Heart right ventricle (tissue), 16 donors: ENCODE measurements at regions not wholly inside any gene's neighbourhood (a gene's known extent, or its start where the extent isn't known, plus 50 kb on each side); places are given as distances from the start of the nearest gene placed in this dataset.

Experiments used
- ATAC-seq, 8 donors: fragments of 200-7000 bp; cut with Tn5 transposase; one replicate each; pipeline ENCODE4 v1.9.1; 2020; ENCODE audit warnings: mild to moderate bottlenecking in 8 of 8, moderate library complexity in 8 of 8, moderate number of reproducible peaks in 1 of 8
- DNase-seq, 2 donors: peaks; one replicate each; pipeline ENCODE4 v3.0.0-alpha.2; 2020
- H3K27ac ChIP-seq, 10 donors: fragments of 200-600 bp; sonication (generic) in 2 of 10; one replicate each; pipeline versions ENCODE4 v1.5.0 to v1.8.0; 2020 to 2022; ENCODE audit warnings: mild to moderate bottlenecking in 3 of 10
- H3K27me3 ChIP-seq, 7 donors: fragments of 200-600 bp; one replicate each; pipeline ENCODE4 v1.8.0; 2021 to 2022; ENCODE audit warnings: mild to moderate bottlenecking in 2 of 7
- H3K36me3 ChIP-seq, 9 donors: fragments of 200-600 bp; sonication (generic) in 1 of 9; one replicate each; pipeline versions ENCODE4 v1.5.0 to v1.8.0; 2020 to 2022; ENCODE audit warnings: mild to moderate bottlenecking in 2 of 9
- H3K4me1 ChIP-seq, 9 donors: fragments of 200-600 bp; sonication (generic) in 1 of 9; one replicate each; pipeline versions ENCODE4 v1.5.0 to v1.8.0; 2020 to 2022; ENCODE audit warnings: mild to moderate bottlenecking in 4 of 9
- H3K4me3 ChIP-seq, 10 donors: fragments of 200-600 bp; sonication (generic) in 2 of 10; one replicate each; pipeline versions ENCODE4 v1.5.0 to v1.8.0; 2020 to 2022; ENCODE audit warnings: mild to moderate bottlenecking in 7 of 10, moderate library complexity in 2 of 10
- H3K9me3 ChIP-seq, 11 donors: fragments of 200-600 bp in 10 of 11; sonication (generic) in 2 of 11; one replicate each; pipeline versions ENCODE4 v1.5.0 to v1.8.0; 2013 to 2022; ENCODE audit warnings: mild to moderate bottlenecking in 2 of 11, control low read depth in 1 of 11, moderate library complexity in 1 of 11
- WGBS, 2 donors: extraction: QIAGEN DNeasy Blood & Tissue Kit; methylation state at CpG; one replicate each; pipeline ENCODE4 v1.1.7; 2013; ENCODE audit warnings: inconsistent platforms in 1 of 2; 5-methylcytosine and 5-hydroxymethylcytosine counted together
- intact Hi-C, 10 donors: fragments of 100-400 bp; cut with DNase I; formaldehyde crosslinking; loops; one replicate each; pipeline versions ENCODE4 v1.11.1 to v1.14.2; 2022
- TF ChIP-seq, protein P1 (sequence below), 9 donors: fragments of 200-600 bp; sonication (generic) in 2 of 9; IDR thresholded peaks; one replicate each; pipeline versions ENCODE4 v1.5.0 to v1.8.0; 2021 to 2022; ENCODE audit warnings: antibody characterized with exemption in 9 of 9, mild to moderate bottlenecking in 5 of 9, moderate library complexity in 1 of 9
- donor health status: Arrhythmogenic right ventricular cardiomyopathy.
- donor health status: ischemic (EF 13 %, LVEDD 7.1; RV severe dilation, severe dysfunction).
- donor health status: healthy with polysubstance abuse.
- donor health status: DM: no; HTN: yes; CAD: no.
- donor health status: DM: no; HTN: no; CAD: no.
- donor health status: ischemic (EF 25% LVEDD 6.9; RV normal size, moderate dysfunction).
- donor health status: ischemic (EF 25% LVEDD 5.7; RV mildly dilated, moderate dysfunction).
- donor health status: healthy.
- donor health status: DM: yes; HTN: yes; CAD: no.
- donor health status: Ischemic cardiomyopathy.
- donor health status: ischemic (EF 35%, LVEDD 5.7; RV mildly dilated, moderate dysfunction).
- donor health status: nonischemic (EF 11% LVEDD 7.7; RV severe dilation, severe dysfunction).
- donor health status: DM: yes; HTN: yes; CAD: no.
- donor health status: PGD.
- donor health status: ischemic (EF 29% LVEDD 5.4; RV normal size, mild dysfunction).
- donor health status: nonischemic (EF 23%, LVEDD 6.1; RV moderate dilation, normal function).

DNA sequence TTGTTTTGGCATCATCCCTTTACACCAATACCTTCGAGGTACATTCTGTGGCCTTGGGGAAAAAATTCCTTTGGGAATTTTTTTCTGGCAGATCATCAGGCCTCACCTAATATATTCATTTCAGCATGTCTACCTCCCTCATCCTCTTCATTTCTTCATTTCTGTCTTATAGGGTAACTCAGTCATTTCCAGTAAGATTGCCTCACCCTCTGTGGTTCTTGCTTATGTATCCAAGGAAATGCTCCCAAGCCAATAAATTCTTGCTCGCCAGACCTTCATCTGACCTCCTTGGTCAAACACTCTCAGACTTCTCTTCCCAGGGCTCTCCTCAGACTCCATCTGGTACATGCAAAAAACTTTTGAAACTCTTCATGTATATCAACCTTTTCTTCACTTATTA, 265.6 kb downstream of the TMX3 start:
- H3K4me1 ChIP-seq, result no peaks in the 10 kb centered on the region
- H3K9me3 ChIP-seq, result peaks cover 0 to 10% (median 0%) of the 10 kb centered on the region in 11 donors
- peak overlapping the region in 1 of 10 donors; percentile 48 for H3K27ac ChIP-seq
- H3K4me3 ChIP-seq, result no peak overlapping the region
- no peaks in the 10 kb centered on the region for H3K27me3 ChIP-seq
- peak in 1 of 8 donors; percentile 51 for ATAC-seq
- 76 to 85% methylated on average over 2 of the region's 2 CpGs for WGBS, 2 donors
- intact Hi-C loops, result no loop called here
- H3K36me3 ChIP-seq, result no peaks in the 10 kb centered on the region
- no peak for DNase-seq
- TF ChIP-seq, protein P1, sequence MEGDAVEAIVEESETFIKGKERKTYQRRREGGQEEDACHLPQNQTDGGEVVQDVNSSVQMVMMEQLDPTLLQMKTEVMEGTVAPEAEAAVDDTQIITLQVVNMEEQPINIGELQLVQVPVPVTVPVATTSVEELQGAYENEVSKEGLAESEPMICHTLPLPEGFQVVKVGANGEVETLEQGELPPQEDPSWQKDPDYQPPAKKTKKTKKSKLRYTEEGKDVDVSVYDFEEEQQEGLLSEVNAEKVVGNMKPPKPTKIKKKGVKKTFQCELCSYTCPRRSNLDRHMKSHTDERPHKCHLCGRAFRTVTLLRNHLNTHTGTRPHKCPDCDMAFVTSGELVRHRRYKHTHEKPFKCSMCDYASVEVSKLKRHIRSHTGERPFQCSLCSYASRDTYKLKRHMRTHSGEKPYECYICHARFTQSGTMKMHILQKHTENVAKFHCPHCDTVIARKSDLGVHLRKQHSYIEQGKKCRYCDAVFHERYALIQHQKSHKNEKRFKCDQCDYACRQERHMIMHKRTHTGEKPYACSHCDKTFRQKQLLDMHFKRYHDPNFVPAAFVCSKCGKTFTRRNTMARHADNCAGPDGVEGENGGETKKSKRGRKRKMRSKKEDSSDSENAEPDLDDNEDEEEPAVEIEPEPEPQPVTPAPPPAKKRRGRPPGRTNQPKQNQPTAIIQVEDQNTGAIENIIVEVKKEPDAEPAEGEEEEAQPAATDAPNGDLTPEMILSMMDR (IDR thresholded peaks at IDR 0.05), result no peak

DNA sequence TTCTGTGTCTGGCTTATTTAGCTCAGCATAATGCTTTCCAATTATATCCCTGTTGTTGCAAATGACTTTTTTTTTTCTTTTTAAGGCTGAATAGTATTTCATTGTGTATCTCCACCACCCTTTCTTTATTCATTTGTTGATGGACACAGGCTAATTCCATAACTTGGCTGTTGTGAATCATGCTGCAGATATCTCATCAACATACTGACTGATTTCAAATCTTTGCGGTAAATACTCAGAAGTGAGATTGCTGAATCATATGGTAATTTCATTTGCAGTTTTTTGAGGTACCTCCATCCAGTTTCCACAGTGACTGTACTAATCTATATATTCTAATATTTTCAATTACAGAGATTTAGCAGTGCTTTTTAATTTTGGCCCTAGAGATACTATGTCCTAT, 266.2 kb downstream of the TMX3 start:
- no peaks in the 10 kb centered on the region for H3K4me1 ChIP-seq
- no peak for DNase-seq
- H3K4me3 ChIP-seq, result no peak overlapping the region
- ATAC-seq, result no peak
- H3K27ac ChIP-seq, result peak overlapping the region in 1 of 10 donors; percentile 48
- no peaks in the 10 kb centered on the region for H3K36me3 ChIP-seq
- no peaks in the 10 kb centered on the region for H3K27me3 ChIP-seq
- 94% methylated on average over 1 of the region's 1 CpG for WGBS, 2 donors
- intact Hi-C loops, result no loop called here
- H3K9me3 ChIP-seq, result peaks cover 0 to 6% (median 0%) of the 10 kb centered on the region in 11 donors
- TF ChIP-seq, protein P1 (IDR thresholded peaks at IDR 0.05), result no peak

DNA sequence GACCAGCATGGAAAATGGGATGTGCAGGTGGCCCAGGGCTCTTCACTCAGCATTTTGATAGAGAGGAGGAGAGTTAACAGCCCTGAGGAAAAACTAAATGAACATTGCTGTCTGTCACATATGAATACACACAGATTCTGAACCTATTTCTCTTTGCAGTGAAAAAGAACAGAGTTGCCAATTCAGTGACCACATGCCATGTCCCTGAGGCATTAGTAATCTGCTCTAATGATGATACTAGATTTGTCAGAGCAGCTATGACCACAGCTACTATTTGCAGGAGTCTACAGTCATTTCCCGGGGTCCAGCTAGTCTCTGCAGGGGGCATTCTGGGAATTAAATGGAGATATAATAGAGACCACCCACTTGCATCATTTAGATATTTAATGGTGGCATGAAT, 267.6 kb downstream of the TMX3 start:
- Histone ChIP-seq H3K9me3 (no peaks in the 10 kb centered on the region), H3K4me1 (no peaks in the 10 kb centered on the region), H3K36me3 (no peaks in the 10 kb centered on the region), H3K27me3 (no peaks in the 10 kb centered on the region), H3K4me3 (no peak overlapping the region), H3K27ac (no peak overlapping the region)
- TF ChIP-seq, protein P1 (IDR thresholded peaks at IDR 0.05), result no peak
- no peak for ATAC-seq
- DNase-seq, result no peak
- intact Hi-C loops, result no loop called here
- WGBS, 2 donors, result 65 to 74% methylated on average over 1 of the region's 1 CpG

DNA sequence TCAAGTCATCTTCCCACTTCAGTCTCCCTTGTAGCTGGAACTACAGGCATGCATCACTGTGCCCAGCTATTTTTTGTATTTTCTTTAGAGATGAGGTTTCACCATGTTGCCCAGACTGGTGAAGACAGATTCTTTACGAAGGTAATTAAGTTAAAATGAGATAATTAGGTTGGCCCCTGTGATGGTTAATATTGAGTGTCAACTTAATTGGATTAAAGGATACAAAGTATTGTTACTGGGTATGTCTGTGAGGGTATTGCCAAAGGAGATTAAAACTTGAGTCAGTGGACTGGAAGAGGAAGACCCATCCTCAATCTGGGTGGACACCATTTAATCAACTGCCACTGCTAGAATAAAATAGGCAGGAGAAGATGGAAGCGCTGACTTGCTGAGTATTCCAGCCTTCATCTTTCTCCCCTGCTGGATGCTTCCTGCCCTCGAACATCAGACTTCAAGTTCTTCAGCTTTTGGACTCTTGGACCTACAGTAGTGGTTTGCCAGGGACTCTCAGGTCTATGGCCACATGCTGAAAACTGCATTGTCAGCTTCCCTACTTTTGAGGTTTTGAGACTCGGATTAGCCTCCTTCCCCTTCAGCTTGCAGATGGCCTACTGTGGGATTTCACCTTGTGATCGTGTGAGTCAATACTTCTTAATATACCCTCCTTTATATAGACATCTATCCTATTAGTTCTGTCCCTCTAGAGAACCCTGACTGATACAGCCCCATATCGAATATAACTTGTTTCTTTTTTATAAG, 269.1 kb downstream of the TMX3 start:
- 77 to 84% methylated on average over 6 of the region's 6 CpGs for WGBS, 2 donors

More for the DNA sequence above, 269.1 kb downstream of the TMX3 start:
- Histone ChIP-seq H3K4me3 (no peak overlapping the region), H3K4me1 (no peaks in the 10 kb centered on the region), H3K9me3 (no peaks in the 10 kb centered on the region), H3K36me3 (no peaks in the 10 kb centered on the region), H3K27ac (no peak overlapping the region), H3K27me3 (no peaks in the 10 kb centered on the region)
- intact Hi-C loops, result no loop called here
- TF ChIP-seq, protein P1 (IDR thresholded peaks at IDR 0.05), result no peak
- DNase-seq (no peak), ATAC-seq (no peak)
